ENCODE measurements at regions not wholly inside any gene's neighbourhood (a gene's known extent, or its start where the extent isn't known, plus 50 kb on each side); places are given as distances from the start of the nearest gene placed in this dataset.

DNA sequence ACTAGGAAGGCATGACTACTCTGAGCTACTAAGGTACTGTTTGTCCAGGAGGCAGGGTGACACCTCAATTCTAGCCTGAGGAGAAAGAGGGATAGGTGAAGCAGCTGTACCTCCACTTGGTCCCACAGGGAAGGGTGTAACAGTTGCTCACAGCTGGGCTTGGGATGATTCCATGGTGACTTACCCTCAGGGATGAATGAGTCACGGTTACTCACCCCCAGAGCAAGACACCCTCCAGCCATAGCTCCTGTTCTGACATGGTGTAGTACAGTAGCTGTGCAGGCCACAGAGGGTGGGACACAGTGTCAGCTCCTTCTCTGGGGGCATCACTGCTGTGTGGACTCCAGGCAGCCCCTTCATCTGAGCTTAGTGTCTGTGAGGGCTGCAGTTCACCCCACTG is 868.6 kb upstream of the SEMA6D start:
- Histone ChIP-seq H3K27ac (no peak overlapping the region), H3K4me3 (no peak overlapping the region)
- TF ChIP-seq, protein P1, sequence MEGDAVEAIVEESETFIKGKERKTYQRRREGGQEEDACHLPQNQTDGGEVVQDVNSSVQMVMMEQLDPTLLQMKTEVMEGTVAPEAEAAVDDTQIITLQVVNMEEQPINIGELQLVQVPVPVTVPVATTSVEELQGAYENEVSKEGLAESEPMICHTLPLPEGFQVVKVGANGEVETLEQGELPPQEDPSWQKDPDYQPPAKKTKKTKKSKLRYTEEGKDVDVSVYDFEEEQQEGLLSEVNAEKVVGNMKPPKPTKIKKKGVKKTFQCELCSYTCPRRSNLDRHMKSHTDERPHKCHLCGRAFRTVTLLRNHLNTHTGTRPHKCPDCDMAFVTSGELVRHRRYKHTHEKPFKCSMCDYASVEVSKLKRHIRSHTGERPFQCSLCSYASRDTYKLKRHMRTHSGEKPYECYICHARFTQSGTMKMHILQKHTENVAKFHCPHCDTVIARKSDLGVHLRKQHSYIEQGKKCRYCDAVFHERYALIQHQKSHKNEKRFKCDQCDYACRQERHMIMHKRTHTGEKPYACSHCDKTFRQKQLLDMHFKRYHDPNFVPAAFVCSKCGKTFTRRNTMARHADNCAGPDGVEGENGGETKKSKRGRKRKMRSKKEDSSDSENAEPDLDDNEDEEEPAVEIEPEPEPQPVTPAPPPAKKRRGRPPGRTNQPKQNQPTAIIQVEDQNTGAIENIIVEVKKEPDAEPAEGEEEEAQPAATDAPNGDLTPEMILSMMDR (IDR thresholded peaks at IDR 0.05), result no peak
- no peak for DNase-seq (ENCODE audit: low spot score)

- DNase-seq (ENCODE audit: low spot score), result no peak
- no peak overlapping the region for H3K27ac ChIP-seq
- no peak overlapping the region for H3K4me3 ChIP-seq
- TF ChIP-seq, protein P1 (IDR thresholded peaks at IDR 0.05), result no peak
Observed at GRCh38 chr15:46853600-46853999, 863.7 kb upstream of the SEMA6D start.

GRCh38 chr15:46854564-46854963 is 862.7 kb upstream of the SEMA6D start:
- H3K4me3 ChIP-seq, result no peak overlapping the region
- H3K27ac ChIP-seq, result no peak overlapping the region
- TF ChIP-seq, protein P1 (IDR thresholded peaks at IDR 0.05), result no peak
- DNase-seq (ENCODE audit: low spot score), result no peak

- H3K4me3 ChIP-seq, result no peak overlapping the region
- no peak for DNase-seq (ENCODE audit: low spot score)
Observed at GRCh38 chr15:46855388-46855787, 861.9 kb upstream of the SEMA6D start.

GRCh38 chr15:46856839-46857502 is 860.3 kb upstream of the SEMA6D start:
- no peak for DNase-seq (ENCODE audit: low spot score)
- Histone ChIP-seq H3K4me3 (no peak overlapping the region), H3K27ac (no peak overlapping the region)
- TF ChIP-seq, protein P1 (IDR thresholded peaks at IDR 0.05), result no peak

More at GRCh38 chr15:46855388-46855787, 861.9 kb upstream of the SEMA6D start:
- TF ChIP-seq, protein P1 (IDR thresholded peaks at IDR 0.05), result no peak
- no peak overlapping the region for H3K27ac ChIP-seq

GRCh38 chr15:46858150-46858549 is 859.2 kb upstream of the SEMA6D start:
- TF ChIP-seq, protein P1 (IDR thresholded peaks at IDR 0.05), result no peak
- no peak for DNase-seq (ENCODE audit: low spot score)
- no peak overlapping the region for H3K4me3 ChIP-seq

GRCh38 chr15:46861796-46862195 is 855.5 kb upstream of the SEMA6D start:
- no peak for DNase-seq (ENCODE audit: low spot score)
- no peak overlapping the region for H3K4me3 ChIP-seq
- H3K27ac ChIP-seq, result no peak overlapping the region
- TF ChIP-seq, protein P1 (IDR thresholded peaks at IDR 0.05), result no peak

More at GRCh38 chr15:46858150-46858549, 859.2 kb upstream of the SEMA6D start:
- no peak overlapping the region for H3K27ac ChIP-seq

Data from coronary artery (tissue), 2 donors.